Spleen (tissue), 7 donors: ENCODE measurements at regions not wholly inside any gene's neighbourhood (a gene's known extent, or its start where the extent isn't known, plus 50 kb on each side); places are given as distances from the start of the nearest gene placed in this dataset.

Source experiments
- CTCF ChIP-seq, 11 experiments: fragments of 200-600 bp in 7 of 11; fragments of 450-650 bp in 4 of 11; sonication (generic) in 4 of 11; IDR thresholded peaks in 8 of 11; conservative IDR thresholded peaks in 3 of 11; 1 replicate in 7 of 11; 2 replicates in 4 of 11; pipeline versions ENCODE4 v1.4.0 to v1.8.0; 2016 to 2021; ENCODE audit warnings: antibody characterized with exemption in 11 of 11, inconsistent platforms in 4 of 11, mild to moderate bottlenecking in 1 of 11
- POLR2A ChIP-seq, 3 donors: fragments of 450-650 bp; IDR thresholded peaks; one replicate each; pipeline ENCODE4 v1.5.1; 2017; ENCODE audit warnings: antibody characterized with exemption in 3 of 3, mild to moderate bottlenecking in 1 of 3
- POLR2AphosphoS5 ChIP-seq, 3 donors: sonication (generic); formaldehyde crosslinking; IDR thresholded peaks; one replicate each; pipeline ENCODE4 v1.5.1; 2017; ENCODE audit warnings: antibody characterized with exemption in 3 of 3
- donor health status: DM: no; HTN: no; CAD: no; lungs with moderate emphysema.
- donor health status: DM: no; HTN: no; CAD: no.
- donor health status: DM: no; HTN: no; CAD: no.

GRCh38 chr11:101726988-101727387, 143.2 kb upstream of the TRPC6 start:
- TF ChIP-seq CTCF (IDR thresholded peaks at IDR 0.05 in 8 of 11, conservative IDR thresholded peaks at IDR 0.05 in 3 of 11) (no peak), POLR2A (IDR thresholded peaks at IDR 0.05) (no peak), POLR2AphosphoS5 (IDR thresholded peaks at IDR 0.05) (no peak)
